NOMO-1 treated with dmso at 0.1 percent for 144 hours (cell line): ENCODE measurements at regions not wholly inside any gene's neighbourhood (a gene's known extent, or its start where the extent isn't known, plus 50 kb on each side); places are given as distances from the start of the nearest gene placed in this dataset.
A peak's percentile ranks its signal among the peaks of the same experiment; 100 is the strongest.

Source experiments
- DNase-seq: peaks from one replicate; lab custom pipeline; 2025; ENCODE audit not compliant: unreplicated experiment; lab: John Stamatoyannopoulos, UW

DNA sequence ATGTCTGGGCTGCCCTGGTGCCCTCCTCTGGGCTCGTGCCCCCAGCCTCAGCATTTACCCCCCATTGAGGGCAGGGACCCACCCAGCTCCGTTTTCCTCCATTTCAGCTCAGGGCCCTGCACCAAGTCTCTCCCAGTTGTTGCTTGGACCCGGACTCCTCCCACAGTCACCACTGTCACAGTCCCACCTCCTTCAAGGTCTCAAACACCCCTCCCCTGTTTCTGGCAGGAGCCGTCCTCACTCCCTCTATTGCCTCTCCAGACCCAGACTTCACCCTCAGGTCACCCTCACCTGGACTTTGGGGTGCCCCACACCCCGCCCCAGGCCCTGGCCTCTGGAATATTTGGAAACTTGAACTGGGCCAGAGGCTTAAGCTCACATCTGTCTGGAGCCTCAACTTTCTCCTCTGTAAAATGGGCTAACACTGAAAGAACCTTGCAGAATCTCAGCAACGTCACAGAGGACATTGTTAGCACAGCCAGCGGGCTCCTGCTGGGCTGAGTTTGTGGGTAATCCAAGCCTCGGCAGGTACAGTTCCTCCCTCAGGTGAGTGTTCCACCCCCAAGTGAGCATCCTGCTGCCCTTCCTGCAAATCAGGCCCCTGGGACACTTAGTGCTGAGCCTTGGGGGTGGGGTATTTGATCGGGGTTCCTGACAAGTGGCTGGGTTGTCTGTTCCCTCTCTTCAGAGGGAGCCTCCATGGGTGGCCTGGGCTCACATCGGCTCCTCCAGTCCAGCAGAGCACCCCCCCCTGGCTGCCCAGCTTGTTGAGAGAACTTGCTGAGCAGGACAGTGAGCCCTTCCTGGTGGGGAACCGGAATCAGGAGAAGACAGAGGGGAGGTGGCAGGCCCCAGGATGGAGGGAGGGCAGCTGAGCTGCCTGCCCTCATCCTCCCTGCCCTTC lies 130.1 kb downstream of the C9orf50 start:
- DNase-seq: no peak

DNA sequence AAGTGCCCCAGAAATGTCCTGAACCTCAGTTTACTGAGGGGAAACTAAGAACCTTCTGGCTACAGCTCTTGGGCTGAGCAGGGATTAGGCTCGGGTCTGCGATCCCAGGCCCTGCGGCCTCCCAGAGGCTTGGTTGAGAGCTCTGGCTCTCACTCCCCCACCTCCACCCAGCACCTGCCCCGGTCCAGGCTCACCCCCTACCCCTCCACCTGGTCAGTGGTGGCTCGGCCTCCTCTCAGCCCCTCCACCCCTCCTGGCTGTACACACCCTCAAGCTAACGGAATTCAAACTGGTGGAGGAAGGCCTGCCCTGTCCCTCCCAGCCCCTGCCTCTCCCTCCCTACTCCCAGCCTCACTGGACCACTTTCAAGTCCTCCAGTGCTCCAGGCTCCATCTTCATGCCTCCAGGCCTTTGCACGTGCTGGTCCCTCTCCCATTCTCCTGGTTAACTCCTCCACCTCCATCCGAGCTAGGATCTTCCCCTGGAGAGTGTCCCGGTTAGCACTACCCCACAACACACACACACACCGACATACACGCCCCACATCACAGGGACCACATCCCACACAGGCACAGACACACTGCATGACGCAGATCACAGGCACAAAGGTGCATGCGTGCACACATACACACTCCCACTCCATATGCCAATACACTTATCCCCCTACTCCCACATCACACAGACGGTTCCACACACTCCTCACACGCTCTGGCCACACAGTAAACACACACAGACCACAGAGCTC lies 130.9 kb downstream of the C9orf50 start:
- no peak for DNase-seq

DNA sequence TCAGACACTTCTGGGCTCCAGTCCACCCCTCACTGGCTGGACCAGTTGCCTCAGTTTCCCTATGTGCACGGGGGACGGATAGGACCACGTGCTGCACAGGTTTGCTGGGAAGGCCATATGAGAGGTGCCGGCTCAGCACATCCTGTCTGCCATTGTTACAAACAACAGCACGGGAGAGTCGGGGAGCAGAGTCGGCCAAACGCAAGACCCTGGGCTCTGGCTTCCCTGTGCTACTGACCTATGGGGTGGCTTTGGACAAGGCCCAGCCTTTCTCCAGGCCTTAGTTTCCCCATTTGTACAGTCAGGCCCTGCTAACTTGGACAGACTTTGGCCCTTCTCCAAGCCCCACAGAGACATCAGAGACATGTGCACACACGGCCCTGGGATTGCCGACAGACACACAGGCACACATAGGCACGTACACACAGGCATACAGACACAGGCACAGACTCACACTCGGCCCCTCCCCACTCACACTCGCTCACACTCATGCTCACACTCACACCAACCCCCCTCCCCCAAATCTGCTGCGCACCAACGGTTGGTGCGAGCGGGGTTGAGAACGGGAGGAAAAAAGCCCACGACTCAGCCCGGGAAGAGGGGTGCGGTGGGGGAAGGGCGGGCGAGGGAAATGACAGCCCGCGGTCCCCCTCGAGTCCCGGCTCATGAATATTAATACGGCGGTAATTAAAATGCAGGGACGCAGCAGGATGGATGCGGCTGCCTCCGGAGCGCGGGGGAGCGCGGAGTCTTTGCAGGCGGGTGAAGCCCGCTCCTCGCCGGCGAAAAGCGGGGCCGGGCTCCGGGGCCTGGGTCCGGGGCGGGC lies 133.0 kb downstream of the C9orf50 start:
- peak; percentile 14 for DNase-seq

DNA sequence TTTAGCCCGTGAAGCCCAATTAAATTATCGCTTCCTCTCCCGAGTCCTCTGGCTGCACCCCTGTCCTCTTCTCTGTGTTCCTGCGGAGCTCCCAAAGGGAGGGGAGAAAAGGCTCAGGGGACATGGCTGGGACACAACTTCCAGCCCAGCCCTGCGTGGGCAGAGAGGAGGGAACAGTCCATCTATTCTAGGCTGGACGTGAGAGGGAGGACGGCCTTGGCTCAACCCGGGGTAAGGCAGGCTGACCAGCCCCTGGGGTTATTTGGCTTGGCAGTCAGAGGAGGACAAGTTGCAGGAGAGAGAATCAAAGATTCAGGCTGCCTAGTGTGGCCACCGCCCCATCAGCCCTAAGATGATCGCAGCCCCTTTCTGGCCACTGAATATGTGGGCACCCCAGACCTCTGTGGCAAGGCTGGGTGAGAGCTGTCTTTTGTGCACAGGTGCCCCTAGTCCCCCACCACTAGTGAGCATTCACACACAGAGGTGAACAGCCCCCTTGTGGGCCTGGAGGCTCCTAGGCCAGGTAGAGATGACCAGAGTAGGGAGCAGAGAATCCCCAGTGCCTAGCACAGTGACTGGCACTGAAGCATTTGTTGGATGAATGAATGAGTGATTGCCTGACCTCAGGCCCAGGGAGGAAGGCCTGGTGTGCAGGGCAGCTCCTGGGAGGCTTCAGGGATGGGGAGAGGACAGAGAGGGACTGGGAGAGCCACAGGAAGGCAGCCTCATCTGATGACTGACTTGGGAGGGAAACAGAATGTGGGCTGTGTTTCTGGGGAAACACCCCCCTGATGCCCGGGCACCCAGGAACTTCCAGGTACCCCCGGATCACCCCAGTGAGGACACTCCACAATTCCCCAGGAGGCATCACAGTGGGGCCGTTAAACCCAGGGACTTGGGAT lies 133.9 kb downstream of the C9orf50 start:
- DNase-seq: no peak

DNA sequence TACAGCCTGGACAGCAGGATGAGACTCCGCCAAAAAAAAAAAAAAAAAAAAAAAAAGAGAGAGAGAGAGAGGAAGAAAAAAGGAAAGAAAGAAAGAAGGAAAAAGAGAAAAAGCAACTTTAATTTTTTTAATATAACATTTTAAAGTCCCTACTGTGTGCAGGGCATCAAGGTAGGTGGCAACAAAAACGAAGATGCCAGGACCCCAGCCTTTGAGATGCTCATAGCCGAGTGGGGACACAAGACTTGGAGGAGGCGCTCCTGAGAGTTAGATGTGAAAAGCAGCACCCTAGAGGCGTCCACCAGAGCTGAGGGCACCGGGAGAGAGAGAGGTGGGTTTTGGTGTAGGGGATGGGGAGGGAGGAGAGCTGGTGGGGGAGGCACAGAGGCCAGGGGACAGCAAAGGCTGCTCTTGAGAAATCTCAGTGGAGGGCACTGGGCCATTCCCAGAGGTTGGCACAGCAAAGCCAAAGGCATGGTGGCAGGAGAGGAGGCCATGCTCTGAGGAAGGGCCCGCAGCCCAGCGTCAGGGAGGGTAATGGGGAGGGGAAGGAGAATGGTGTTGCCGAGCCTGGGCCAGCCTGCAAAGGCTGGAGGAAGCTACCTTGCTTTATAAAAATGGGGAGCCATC lies 135.6 kb downstream of the C9orf50 start:
- no peak for DNase-seq

DNA sequence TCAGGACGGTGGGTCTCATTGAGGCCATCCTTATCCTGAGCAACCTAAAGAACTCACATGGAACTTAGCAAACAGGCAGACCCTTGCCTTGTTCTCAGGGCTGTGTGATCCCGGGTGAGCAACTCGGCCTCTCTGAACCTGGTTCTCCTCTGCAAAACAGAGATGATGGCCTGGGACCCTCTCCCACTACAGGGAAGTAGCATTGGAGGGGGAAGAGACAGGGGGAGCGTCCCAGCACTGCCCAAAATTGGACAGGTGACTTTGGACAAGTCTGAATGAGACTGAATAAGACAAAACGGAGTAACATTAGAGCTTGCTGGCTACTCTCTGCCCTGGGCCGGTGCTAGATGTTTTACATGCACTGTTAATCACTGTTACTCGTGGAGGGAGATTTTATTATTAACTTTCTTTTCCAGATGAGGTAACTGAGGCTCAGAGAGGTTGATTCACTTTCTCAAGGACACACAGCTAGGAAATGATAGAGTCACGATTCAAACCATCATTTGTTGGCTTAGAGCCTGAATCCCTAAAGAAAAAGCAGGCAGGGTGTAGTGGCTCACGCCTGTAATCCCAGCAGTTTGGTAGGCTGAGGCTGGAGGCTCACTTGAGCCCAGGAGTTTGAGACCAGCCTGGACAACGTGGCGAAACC lies 136.4 kb downstream of the C9orf50 start:
- DNase-seq: no peak

DNA sequence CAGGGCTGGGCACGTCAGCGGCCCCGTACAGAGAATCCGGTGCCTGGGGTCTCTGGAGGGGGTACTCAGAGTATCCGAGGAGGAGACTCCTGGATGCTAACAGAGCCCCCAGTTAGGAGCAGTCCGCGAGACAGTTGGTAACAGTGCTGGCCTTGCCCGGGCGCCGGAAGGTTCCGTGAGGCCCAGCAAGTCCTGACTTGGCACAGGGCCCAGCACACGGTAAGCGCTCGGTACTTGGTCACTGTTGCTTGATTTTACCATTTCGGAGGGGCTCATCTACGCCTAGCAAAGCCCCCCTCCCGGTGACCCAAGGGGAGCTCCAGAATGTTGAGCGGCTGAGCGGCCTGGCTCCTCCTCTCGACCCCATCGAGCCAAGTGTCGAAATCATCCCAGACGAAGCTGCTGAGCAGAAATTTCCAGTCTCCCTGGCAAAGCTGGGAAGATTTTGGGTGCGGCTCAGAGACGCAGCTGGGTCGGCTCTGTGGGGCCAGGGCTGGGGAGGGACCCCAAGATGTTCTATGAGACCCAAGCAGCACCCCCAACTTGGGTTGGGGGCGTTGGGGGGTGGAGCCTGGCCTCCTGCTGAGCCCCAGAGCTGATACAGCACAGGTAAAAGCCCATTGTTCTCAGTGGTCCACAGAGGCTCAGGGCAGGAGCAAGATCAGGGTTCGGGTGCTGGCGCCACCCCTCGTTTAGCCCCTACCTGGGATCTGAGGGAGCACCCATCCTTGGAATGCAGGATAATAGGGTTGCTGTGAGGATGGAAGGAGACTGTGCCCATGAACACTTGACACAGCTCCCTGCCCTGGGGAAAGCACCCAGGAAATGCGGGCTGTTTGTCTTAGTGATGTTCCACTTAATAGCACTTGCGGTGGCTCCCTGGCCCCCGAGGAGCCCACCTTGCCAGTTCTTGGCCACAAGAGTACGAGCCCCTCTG lies 137.2 kb downstream of the C9orf50 start:
- peak; percentile 5 for DNase-seq

DNA sequence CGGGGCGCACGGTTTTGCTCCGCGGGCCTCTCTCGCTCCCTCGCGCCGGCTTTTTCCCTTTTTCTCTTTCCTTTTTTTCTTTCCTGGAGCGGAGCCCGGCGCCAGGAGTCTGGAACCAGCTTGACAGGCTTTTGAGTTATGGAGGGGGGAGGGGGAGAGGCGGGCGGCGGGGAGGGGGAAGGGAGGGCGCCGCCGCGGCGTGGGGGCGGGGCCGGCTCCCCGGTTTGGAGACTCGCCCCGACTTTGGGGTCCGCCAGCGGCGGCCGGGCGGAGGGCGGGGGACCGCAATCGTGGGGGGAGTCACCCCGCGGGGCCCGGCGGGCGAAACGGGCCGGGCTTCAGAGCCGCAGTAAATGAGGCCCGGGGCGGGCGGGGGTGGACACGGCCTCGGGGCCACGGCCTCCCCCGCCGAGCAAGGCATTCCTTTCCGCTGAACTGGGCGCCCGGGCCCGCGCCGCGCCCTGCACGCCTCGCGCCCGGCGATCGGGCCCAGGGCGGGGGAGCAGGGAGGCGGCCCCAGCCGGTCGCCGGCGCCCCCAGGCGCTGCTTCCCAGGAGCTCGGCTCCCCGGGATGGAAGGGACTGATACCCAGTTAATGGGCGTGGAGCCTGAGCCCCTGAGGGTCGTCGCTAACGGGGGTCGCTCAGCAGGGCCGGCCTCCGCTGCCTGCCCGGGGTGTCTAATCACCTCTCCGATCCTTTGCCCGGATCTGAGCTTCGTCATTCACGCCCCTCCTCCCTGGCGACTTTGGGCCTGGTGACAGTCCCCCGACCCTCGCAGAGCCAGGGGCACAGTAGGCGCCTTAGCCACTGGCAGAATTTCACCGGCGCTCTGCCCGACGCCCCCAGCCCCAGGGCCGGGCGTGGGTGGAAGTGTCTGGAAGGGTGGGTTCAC lies 138.1 kb downstream of the C9orf50 start:
- no peak for DNase-seq

DNA sequence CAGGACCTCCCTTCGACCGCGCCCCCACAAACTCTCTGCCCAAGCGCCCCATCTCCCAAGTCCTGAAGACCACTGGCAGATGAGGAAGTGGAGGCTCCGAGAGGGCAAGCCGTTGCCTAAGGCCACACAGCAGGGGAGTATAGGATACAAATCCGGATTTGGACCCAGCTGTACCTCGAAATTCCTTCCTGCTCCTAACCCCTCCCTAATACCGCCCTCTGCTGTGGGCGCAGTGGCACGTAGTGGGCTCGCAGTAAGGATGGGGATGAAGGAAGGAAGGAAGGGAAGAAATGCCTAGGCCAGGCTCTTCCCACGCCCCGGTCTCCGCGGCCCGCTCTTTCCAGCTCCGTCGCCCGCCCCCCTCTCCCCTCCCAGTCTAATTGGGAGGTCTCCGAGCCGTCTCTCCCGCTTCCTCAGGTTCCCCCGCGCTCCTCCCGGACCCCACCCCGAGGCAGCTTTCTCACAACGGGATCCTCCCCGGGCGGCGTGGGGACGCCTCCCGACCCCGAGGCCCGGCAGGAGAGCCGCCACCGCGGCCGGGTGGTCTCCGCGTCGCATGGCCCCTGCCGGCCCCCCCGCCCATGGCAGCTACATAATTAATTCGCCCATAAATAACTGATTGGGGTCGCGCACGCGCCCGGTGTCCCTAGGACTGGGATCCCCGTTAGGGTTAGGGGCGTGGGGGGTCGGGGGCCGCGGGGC lies 138.9 kb downstream of the C9orf50 start:
- no peak for DNase-seq

DNA sequence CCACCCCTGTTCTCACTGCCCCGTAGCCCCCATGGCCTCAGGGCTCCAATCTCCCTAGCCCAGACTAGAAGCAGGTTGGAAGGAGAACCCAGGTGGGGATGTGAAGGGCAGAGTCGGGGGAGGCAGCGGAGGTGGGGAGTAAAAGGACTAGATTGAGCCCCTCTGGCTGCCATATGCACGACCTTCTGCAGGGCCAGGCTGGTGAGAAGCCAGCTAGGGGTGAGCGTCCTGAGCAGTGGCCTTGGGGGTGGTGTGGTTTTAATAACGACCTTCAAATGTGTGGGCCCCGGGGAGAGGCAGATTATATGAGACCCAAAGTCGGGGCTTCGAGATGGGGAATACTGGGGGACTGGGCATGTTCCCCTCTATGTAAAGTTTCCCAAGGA lies 139.5 kb downstream of the C9orf50 start:
- DNase-seq: no peak

DNA sequence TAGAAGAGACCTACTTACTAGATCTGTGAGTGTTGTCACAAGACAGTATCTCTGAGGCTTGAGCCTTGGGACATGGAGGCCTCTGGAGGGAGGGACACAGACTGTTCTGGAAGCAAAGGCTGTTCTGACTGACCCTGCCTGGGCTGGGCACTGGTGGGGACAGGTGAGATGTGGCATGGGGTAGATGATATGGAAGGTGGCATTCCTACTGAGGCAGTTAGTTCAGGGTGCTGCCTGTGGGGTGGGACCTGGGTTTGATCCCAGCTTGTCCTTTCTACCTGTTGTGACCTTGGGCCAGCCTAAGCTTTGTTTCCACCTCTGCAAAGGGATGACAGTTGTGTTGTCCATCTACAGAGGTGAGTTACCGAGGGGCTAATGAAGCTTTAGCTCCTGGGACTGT lies 140.2 kb downstream of the C9orf50 start:
- DNase-seq: no peak

DNA sequence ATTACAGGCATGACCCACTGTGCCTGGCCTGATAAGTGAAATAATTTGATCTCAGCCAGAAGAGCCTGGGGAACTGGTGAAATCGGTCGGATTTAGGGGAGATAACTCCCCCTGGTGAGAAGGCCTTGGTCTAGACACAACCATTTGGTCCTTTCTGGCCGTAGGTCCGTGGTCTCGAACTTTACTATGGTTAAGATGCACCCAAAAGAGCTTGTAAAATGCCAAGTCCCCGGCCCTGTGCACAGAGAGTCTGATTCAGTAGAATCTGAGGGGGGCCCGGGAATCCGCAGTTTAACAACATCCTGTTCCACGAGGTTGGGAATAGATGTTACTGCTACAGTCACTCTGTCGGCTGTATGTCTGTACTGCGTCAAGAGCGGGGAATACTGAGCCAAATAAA lies 140.7 kb downstream of the C9orf50 start:
- no peak for DNase-seq

DNA sequence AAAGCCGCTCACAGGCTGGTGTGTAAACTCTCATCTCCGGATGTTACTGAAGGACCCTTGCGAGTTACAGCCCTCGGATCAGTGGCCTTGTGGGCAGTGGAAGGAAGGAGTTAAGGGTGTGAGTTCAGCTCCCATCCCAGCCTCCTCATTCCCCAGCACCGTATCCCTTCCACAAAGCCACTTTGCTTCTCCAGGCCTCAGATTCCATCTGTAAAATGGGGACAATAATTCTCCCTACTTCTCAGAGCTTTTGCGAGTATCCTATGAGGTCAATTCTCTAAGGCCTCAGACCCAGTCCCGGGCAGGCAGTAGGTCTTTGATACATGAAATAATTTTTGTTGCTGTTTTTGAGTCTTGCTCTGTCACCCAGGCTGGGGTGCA lies 141.3 kb downstream of the C9orf50 start:
- DNase-seq: no peak

DNA sequence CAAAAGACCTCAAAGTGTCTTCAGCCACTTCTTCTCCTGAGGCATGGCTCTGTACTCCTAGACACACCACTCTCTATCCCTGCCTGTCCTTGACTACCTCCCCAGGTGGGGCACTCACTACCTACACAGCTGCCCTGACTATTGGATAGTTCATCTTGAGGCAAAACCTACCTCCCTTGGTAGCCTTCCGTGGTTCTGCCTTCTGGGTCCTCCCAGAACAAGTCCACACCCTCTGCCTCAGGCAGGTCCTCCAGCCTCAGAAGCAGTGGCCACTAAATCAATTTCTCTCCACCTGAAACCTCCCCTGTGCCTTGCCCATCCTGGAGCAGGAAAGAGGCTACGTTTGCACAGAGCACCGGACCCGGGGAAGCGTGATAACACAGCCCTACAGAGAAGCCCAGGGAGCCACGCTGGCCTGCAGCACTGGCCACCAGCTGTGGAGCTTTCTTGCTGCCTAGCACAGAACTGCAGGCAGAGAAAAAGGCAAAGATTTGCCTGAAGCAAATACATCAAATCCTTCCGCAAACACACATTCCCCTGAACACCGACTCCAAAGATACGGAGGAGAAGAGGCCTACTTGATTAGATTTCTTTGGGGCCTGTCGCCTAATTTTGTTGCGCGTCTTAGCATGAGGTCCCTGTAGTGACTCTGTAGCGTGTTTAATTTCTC lies 141.8 kb downstream of the C9orf50 start:
- no peak for DNase-seq

DNA sequence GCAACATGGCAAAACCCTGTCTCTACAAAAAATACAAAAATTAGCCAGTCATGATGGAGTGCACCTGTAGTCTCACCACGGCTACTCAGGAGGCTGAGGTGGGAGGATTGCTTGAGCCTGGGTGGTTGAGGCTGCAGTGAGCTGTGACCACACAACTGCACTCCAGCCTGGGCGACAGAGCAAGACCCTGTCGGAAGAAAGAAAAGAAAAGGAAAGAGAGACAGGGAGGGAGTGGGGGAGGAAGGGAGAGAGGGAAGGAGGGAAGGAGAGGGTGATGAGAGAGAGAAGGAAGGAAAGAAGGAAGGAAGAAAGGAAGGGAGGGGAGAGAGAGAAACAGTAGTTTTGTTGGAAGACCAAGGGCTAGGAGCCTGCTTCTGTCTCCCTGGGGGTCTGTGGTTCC lies 142.4 kb downstream of the C9orf50 start:
- DNase-seq: no peak
